ENCODE measurements at regions not wholly inside any gene's neighbourhood (a gene's known extent, or its start where the extent isn't known, plus 50 kb on each side); places are given as distances from the start of the nearest gene placed in this dataset.

DNA sequence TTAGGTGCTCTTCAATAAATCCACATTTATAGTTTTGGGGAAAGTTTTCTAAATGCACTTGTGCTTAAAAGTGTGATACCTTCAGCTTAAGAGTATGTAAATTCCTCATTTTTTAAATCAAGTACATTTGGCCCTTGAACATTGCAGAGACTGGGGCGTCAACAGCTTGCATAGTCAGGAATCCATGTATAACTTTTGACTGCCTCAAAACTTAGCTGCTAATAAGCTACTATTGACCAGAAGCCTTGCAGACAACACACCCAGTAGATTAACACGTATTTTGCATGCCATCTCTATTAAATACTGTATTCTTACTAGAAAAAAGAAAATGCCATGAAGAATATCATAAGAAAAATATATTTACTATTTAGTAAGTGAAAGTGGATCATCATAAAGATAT is 1211.8 kb upstream of the ALCAM start:
- Histone ChIP-seq H3K27me3 (no peaks in the 10 kb centered on the region), H3K27ac (no peak overlapping the region), H3K4me1 (no peaks in the 10 kb centered on the region), H3K9me3 (no peaks in the 10 kb centered on the region), H3K4me3 (no peak overlapping the region), H3K36me3 (no peaks in the 10 kb centered on the region)
- intact Hi-C loops (cut with DNase I): no loop called here
- TF ChIP-seq, protein P1, sequence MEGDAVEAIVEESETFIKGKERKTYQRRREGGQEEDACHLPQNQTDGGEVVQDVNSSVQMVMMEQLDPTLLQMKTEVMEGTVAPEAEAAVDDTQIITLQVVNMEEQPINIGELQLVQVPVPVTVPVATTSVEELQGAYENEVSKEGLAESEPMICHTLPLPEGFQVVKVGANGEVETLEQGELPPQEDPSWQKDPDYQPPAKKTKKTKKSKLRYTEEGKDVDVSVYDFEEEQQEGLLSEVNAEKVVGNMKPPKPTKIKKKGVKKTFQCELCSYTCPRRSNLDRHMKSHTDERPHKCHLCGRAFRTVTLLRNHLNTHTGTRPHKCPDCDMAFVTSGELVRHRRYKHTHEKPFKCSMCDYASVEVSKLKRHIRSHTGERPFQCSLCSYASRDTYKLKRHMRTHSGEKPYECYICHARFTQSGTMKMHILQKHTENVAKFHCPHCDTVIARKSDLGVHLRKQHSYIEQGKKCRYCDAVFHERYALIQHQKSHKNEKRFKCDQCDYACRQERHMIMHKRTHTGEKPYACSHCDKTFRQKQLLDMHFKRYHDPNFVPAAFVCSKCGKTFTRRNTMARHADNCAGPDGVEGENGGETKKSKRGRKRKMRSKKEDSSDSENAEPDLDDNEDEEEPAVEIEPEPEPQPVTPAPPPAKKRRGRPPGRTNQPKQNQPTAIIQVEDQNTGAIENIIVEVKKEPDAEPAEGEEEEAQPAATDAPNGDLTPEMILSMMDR (IDR thresholded peaks at IDR 0.05): no peak
- ATAC-seq: no peak
- no peak for DNase-seq

DNA sequence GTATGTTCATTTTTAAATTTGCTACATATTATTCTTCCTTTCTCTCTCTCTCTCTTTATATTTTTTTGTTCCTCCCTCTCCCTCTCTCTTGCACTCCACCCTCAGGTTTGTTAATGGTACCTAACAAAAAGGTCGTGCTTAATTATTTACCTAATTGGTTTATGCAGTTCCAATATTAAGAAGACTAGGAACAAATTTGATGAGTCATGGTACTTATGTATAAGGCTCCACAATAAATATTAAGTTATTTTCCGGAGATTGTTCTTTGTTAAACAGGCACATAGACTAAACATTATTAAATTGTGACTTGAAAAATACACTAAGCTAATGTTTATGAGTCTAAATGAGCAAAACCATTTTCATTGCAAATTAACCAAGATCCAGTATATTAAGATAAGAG is 1200.8 kb upstream of the ALCAM start:
- intact Hi-C loops (cut with DNase I): no loop called here
- no peak overlapping the region for H3K4me3 ChIP-seq
- H3K9me3 ChIP-seq: peaks cover 0 to 29% of the 10 kb centered on the region in 2 donors
- no peaks in the 10 kb centered on the region for H3K27me3 ChIP-seq
- no peaks in the 10 kb centered on the region for H3K4me1 ChIP-seq
- no peaks in the 10 kb centered on the region for H3K36me3 ChIP-seq
- no peak overlapping the region for H3K27ac ChIP-seq
- DNase-seq: no peak
- TF ChIP-seq, protein P1 (IDR thresholded peaks at IDR 0.05): no peak
- ATAC-seq: no peak

DNA sequence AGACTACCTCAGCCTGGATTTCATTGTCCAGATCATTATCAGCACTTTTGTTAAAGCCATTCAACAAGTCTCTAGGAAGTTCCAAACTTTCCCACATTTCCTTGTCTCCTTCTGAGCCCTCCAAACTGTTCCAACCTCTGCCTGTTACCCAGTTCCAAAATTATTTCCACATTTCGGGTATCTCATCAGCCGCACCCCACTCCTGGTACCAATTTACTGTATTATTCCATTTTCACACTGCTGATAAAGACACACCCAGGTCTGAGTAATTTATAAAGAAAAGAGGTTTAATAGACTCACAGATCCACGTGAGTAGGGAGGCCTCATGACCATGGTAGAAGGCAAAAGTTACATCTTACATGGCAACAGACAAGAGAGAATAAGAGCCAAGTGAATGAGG is 1198.3 kb upstream of the ALCAM start:
- TF ChIP-seq, protein P1 (IDR thresholded peaks at IDR 0.05): no peak
- DNase-seq: no peak
- no peak for ATAC-seq
- H3K27me3 ChIP-seq: no peaks in the 10 kb centered on the region
- H3K36me3 ChIP-seq: no peaks in the 10 kb centered on the region
- intact Hi-C loops (cut with DNase I): no loop called here
- no peaks in the 10 kb centered on the region for H3K4me1 ChIP-seq
- peaks cover 0 to 29% of the 10 kb centered on the region in 2 donors for H3K9me3 ChIP-seq
- H3K27ac ChIP-seq: no peak overlapping the region
- H3K4me3 ChIP-seq: no peak overlapping the region

DNA sequence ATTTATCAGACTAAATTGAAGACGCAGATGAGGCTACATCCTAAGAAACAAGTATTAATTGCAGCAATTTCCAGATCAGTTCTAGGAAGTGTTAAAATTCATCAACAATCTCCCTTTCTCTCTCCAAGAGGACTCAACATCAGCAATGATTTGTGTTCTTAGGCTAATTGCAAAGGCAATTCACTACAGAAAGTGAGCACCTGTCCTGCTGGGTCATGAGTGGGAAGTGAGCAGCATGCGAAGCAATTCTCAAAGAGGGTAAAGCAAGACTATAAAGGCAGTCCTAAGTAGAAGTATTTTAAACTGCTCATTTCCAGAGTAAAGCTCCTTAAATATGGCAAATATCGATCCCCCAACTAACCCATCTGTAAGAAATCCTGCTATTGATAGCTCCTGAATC is 1191.0 kb upstream of the ALCAM start:
- no peaks in the 10 kb centered on the region for H3K9me3 ChIP-seq
- no peak for ATAC-seq
- DNase-seq: no peak
- H3K4me1 ChIP-seq: no peaks in the 10 kb centered on the region
- no peak overlapping the region for H3K27ac ChIP-seq
- TF ChIP-seq, protein P1 (IDR thresholded peaks at IDR 0.05): no peak
- no peaks in the 10 kb centered on the region for H3K27me3 ChIP-seq
- H3K36me3 ChIP-seq: no peaks in the 10 kb centered on the region
- intact Hi-C loops (cut with DNase I): no loop called here
- no peak overlapping the region for H3K4me3 ChIP-seq

DNA sequence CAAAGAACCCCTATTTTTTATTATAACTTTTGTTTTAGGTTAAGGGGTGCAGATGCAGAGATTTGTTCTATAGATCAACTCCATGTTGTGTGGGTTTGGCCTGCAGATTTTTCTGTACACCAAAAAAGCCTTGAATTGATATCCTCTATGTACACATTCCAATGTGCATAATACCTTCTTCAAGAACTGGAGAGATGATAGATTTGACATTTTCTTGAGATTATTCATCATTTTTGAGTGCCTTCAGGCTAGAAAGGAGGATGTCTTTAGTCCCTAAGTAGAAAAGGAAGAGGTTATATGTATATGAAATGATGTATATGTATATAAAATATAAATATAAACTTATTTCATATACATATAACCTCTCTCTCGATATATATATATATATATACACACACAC is 1190.0 kb upstream of the ALCAM start:
- no peak overlapping the region for H3K27ac ChIP-seq
- no peaks in the 10 kb centered on the region for H3K4me1 ChIP-seq
- no peaks in the 10 kb centered on the region for H3K36me3 ChIP-seq
- intact Hi-C loops (cut with DNase I): no loop called here
- DNase-seq (no peak), ATAC-seq (no peak)
- H3K4me3 ChIP-seq: no peak overlapping the region
- TF ChIP-seq, protein P1 (IDR thresholded peaks at IDR 0.05): no peak
- no peaks in the 10 kb centered on the region for H3K27me3 ChIP-seq
- no peaks in the 10 kb centered on the region for H3K9me3 ChIP-seq

Measured in left lung (tissue), 4 donors.